GM12891 (cell line): ENCODE measurements at regions not wholly inside any gene's neighbourhood (a gene's known extent, or its start where the extent isn't known, plus 50 kb on each side); places are given as distances from the start of the nearest gene placed in this dataset.

ENCODE experiments used
- PAX5 ChIP-seq: IDR thresholded peaks from 2 replicates; pipeline ENCODE4 v1.6.1; 2011; ENCODE audit warnings: low read length, moderate library complexity, mild to moderate bottlenecking; ENCODE audit not compliant: insufficient read depth, severe bottlenecking
- POLR2A ChIP-seq: IDR thresholded peaks from 2 replicates; pipeline ENCODE4 v1.6.1; 2011; ENCODE audit warnings: low read depth, low read length, control low read depth
- POLR2AphosphoS5 ChIP-seq: IDR thresholded peaks from 2 replicates; pipeline ENCODE4 v1.6.1; 2011; ENCODE audit warnings: low read depth, low read length, control low read depth
- POU2F2 ChIP-seq: IDR thresholded peaks from 2 replicates; pipeline ENCODE4 v1.6.1; 2011; ENCODE audit warnings: low read depth, mild to moderate bottlenecking, control low read depth, low read length, moderate library complexity
- TAF1 ChIP-seq: IDR thresholded peaks from 2 replicates; pipeline ENCODE4 v1.6.1; 2011; ENCODE audit warnings: low read depth, low read length, control low read depth

DNA sequence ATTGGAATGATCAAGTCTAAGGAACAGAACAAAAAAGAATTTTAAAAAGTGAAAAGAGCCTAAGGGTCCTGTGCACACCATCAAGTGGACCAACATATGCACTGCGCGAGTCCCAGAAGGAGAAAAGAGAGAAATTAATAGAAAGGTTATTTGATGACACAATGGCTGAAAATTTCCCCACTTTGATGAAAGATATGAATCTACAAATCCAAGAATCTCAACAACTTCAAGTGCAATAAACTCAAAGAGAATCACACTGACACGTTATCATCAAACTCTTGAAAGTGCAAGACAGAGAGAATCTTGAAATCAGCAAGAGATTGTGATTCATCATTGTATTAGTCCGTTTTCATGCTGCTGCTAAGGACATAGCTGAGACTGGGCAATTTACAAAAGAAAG is 230.8 kb downstream of the ADAMTS15 start:
- TF ChIP-seq POLR2A (no peak), POLR2AphosphoS5 (no peak), TAF1 (no peak), PAX5 (no peak), POU2F2 (no peak)
